SK-N-SH treated with all-trans-retinoic acid at 6 μM for 48 hours (cell line): ENCODE measurements at regions not wholly inside any gene's neighbourhood (a gene's known extent, or its start where the extent isn't known, plus 50 kb on each side); places are given as distances from the start of the nearest gene placed in this dataset.

Source experiments
- ATAC-seq: fragments of 200-7000 bp; cut with Tn5 transposase; 3 replicates; pipeline ENCODE4 v1.9.1; 2020; ENCODE audit warnings: mild to moderate bottlenecking, moderate library complexity
- ARNTL ChIP-seq: fragments of 450-650 bp; formaldehyde crosslinking; IDR thresholded peaks from 2 replicates; pipeline ENCODE4 v1.5.0; 2020; ENCODE audit warnings: low read depth, mild to moderate bottlenecking, moderate library complexity, borderline replicate concordance
- BACH2 ChIP-seq: fragments of 250-450 bp; sonication (Bioruptor Pico); IDR thresholded peaks from 2 replicates; pipeline ENCODE4 v1.9.0; 2021; ENCODE audit warnings: mild to moderate bottlenecking, borderline replicate concordance
- CREB5 ChIP-seq: fragments of 250-450 bp; sonication (Bioruptor Pico); IDR thresholded peaks from 2 replicates; pipeline ENCODE4 v1.5.1; 2020; ENCODE audit warnings: low read depth, mild to moderate bottlenecking, moderate library complexity
- CSDC2 ChIP-seq: fragments of 250-450 bp; sonication (Bioruptor Pico); IDR thresholded peaks from 2 replicates; pipeline ENCODE4 v1.5.0; 2020; ENCODE audit warnings: mild to moderate bottlenecking, moderate library complexity
- CSRNP3 ChIP-seq: fragments of 250-450 bp; sonication (Bioruptor Pico); IDR thresholded peaks from 2 replicates; pipeline ENCODE4 v1.5.1; 2021; ENCODE audit warnings: mild to moderate bottlenecking, moderate library complexity
- GLIS3 ChIP-seq: fragments of 250-450 bp; sonication (Bioruptor Pico); IDR thresholded peaks from 2 replicates; pipeline ENCODE4 v1.5.0; 2020; ENCODE audit warnings: mild to moderate bottlenecking, moderate library complexity
- ISL1 ChIP-seq: fragments of 250-450 bp; sonication (Bioruptor Pico); IDR thresholded peaks from 2 replicates; pipeline ENCODE4 v2.1.2; 2022; ENCODE audit warnings: mild to moderate bottlenecking, moderate library complexity
- OSR1 ChIP-seq: fragments of 250-450 bp; sonication (Bioruptor Pico); IDR thresholded peaks from 2 replicates; pipeline ENCODE4 v1.8.0; 2022; ENCODE audit warnings: moderate library complexity, mild to moderate bottlenecking, inconsistent platforms
- POU6F1 ChIP-seq: fragments of 250-450 bp; sonication (Bioruptor Pico); IDR thresholded peaks from 2 replicates; pipeline ENCODE4 v1.8.0; 2021; ENCODE audit warnings: low read depth, mild to moderate bottlenecking, moderate library complexity, borderline replicate concordance
- PPARA ChIP-seq: fragments of 250-450 bp; sonication (Bioruptor Pico); IDR thresholded peaks from 2 replicates; pipeline ENCODE4 v1.5.0; 2020; ENCODE audit warnings: mild to moderate bottlenecking, borderline replicate concordance
- RARB ChIP-seq: fragments of 250-450 bp; sonication (Bioruptor Pico); IDR thresholded peaks from 2 replicates; pipeline ENCODE4 v1.8.0; 2021; ENCODE audit warnings: mild to moderate bottlenecking, moderate library complexity
- SNAI2 ChIP-seq: fragments of 250-450 bp; sonication (Bioruptor Pico); IDR thresholded peaks from 2 replicates; pipeline ENCODE4 v1.5.0; 2020; ENCODE audit warnings: mild to moderate bottlenecking, moderate library complexity
- TCF4 ChIP-seq: fragments of 250-450 bp; sonication (Bioruptor Pico); IDR thresholded peaks from 2 replicates; pipeline ENCODE4 v1.8.0; 2021; ENCODE audit warnings: mild to moderate bottlenecking, moderate library complexity, borderline replicate concordance
- TOX ChIP-seq: fragments of 250-450 bp; sonication (Bioruptor Pico); IDR thresholded peaks from 2 replicates; pipeline ENCODE4 v1.8.0; 2021; ENCODE audit warnings: mild to moderate bottlenecking, moderate library complexity, borderline replicate concordance
- TSHZ2 ChIP-seq: fragments of 250-450 bp; sonication (Bioruptor Pico); IDR thresholded peaks from 2 replicates; pipeline ENCODE4 v1.5.0; 2020; ENCODE audit warnings: mild to moderate bottlenecking, moderate library complexity
- ZC3H10 ChIP-seq: fragments of 250-450 bp; sonication (Bioruptor Pico); IDR thresholded peaks from 2 replicates; pipeline ENCODE4 v1.5.1; 2021; ENCODE audit warnings: mild to moderate bottlenecking, moderate library complexity
- ZFP3 ChIP-seq: fragments of 250-450 bp; sonication (Bioruptor Pico); IDR thresholded peaks from 2 replicates; pipeline ENCODE4 v1.5.0; 2020; ENCODE audit warnings: mild to moderate bottlenecking, moderate library complexity
- ZFP30 ChIP-seq: fragments of 450-650 bp; formaldehyde crosslinking; IDR thresholded peaks from 2 replicates; pipeline ENCODE4 v1.5.0; 2022; ENCODE audit warnings: mild to moderate bottlenecking, moderate library complexity
- ZNF565 ChIP-seq: fragments of 450-650 bp; formaldehyde crosslinking; conservative IDR thresholded peaks from 2 replicates; pipeline ENCODE4 v1.5.0; 2020; ENCODE audit warnings: low read depth, mild to moderate bottlenecking, moderate library complexity
- ZNF70 ChIP-seq: fragments of 450-650 bp; formaldehyde crosslinking; IDR thresholded peaks from 2 replicates; pipeline ENCODE4 v1.5.0; 2020; ENCODE audit warnings: mild to moderate bottlenecking, moderate library complexity
- ZNF8 ChIP-seq: fragments of 450-650 bp; formaldehyde crosslinking; IDR thresholded peaks from 2 replicates; pipeline ENCODE4 v1.5.0; 2020; ENCODE audit warnings: mild to moderate bottlenecking, moderate library complexity

GRCh38 chr2:82641598-82642180 is 1817.4 kb downstream of the SUCLG1 start:
- no peak for TF ChIP-seq GLIS3 (CRISPR knock-in tag)
- TF ChIP-seq TOX (CRISPR knock-in tag): no peak
- TF ChIP-seq OSR1 (CRISPR knock-in tag): no peak
- TF ChIP-seq ZNF565 (CRISPR knock-in tag): no peak
- TF ChIP-seq BACH2: no peak
- no peak for TF ChIP-seq CSRNP3 (CRISPR knock-in tag)
- no peak for TF ChIP-seq SNAI2 (CRISPR knock-in tag)
- TF ChIP-seq CSDC2 (CRISPR knock-in tag): no peak
- TF ChIP-seq TSHZ2 (CRISPR knock-in tag): no peak
- no peak for TF ChIP-seq CREB5 (CRISPR knock-in tag)
- TF ChIP-seq POU6F1: no peak
- TF ChIP-seq ZNF70 (CRISPR knock-in tag): no peak
- no peak for TF ChIP-seq TCF4 (CRISPR knock-in tag)

GRCh38 chr2:82636402-82637020 is 1822.6 kb downstream of the SUCLG1 start:
- TF ChIP-seq GLIS3 (CRISPR knock-in tag) (no peak), SNAI2 (CRISPR knock-in tag) (no peak), TSHZ2 (CRISPR knock-in tag) (no peak), ZNF8 (CRISPR knock-in tag) (no peak), ZFP3 (CRISPR knock-in tag) (no peak), ZC3H10 (CRISPR knock-in tag) (no peak), ZFP30 (CRISPR knock-in tag) (no peak), TCF4 (CRISPR knock-in tag) (no peak), CSRNP3 (CRISPR knock-in tag) (no peak), PPARA (CRISPR knock-in tag) (no peak), ZNF70 (CRISPR knock-in tag) (no peak), CSDC2 (CRISPR knock-in tag) (no peak), POU6F1 (no peak), ISL1 (no peak), BACH2 (no peak), OSR1 (CRISPR knock-in tag) (no peak), RARB (CRISPR knock-in tag) (no peak), ZNF565 (CRISPR knock-in tag) (no peak), ARNTL (CRISPR knock-in tag) (no peak)
- no peak for ATAC-seq

More at GRCh38 chr2:82641598-82642180, 1817.4 kb downstream of the SUCLG1 start:
- ATAC-seq: no peak
